IMR-90 (cell line): ENCODE measurements at regions not wholly inside any gene's neighbourhood (a gene's known extent, or its start where the extent isn't known, plus 50 kb on each side); places are given as distances from the start of the nearest gene placed in this dataset.

Source experiments
- ATAC-seq: fragments of 200-7000 bp; cut with Tn5 transposase; 2 replicates; pipeline ENCODE4 v1.9.1; 2020; ENCODE audit warnings: low read depth, mild to moderate bottlenecking, moderate library complexity
- BruUV-seq: library from RNA; stranded (reverse); fragments of 400-500 nt; replicated peaks from 2 replicates; lab custom pipeline; 2021; lab: Mats Ljungman, UMichigan
- CTCF ChIA-PET: fragments of 300-600 bp; formaldehyde crosslinking; extraction: SDS; loops from one replicate; lab custom pipeline; 2021; ENCODE audit warnings: antibody characterized with exemption; lab: Yijun Ruan, JAX
- POLR2A ChIA-PET: fragments of 300-600 bp; sonication (Branson Sonifier 250); formaldehyde crosslinking; loops from one replicate; lab custom pipeline; 2022; ENCODE audit warnings: antibody characterized with exemption; ENCODE audit not compliant: unreplicated experiment; lab: Charles Lee
- DNase-seq: peaks from one replicate; pipeline ENCODE4 v3.0.0; 2013
- H2AFZ ChIP-seq: replicated peaks from 2 replicates; pipeline ENCODE3; 2013; ENCODE audit warnings: low read length, mild to moderate bottlenecking; ENCODE audit not compliant: poor library complexity
- H2AK5ac ChIP-seq: 2 replicates; pipeline ENCODE4 v1.6.1; 2013; ENCODE audit warnings: low read depth, low read length, inconsistent platforms
- H2AK9ac ChIP-seq: replicated peaks from 2 replicates; pipeline ENCODE3; 2013; ENCODE audit warnings: mild to moderate bottlenecking, low read depth, low read length, moderate library complexity; ENCODE audit not compliant: poor library complexity
- H2BK120ac ChIP-seq: 2 replicates; pipeline ENCODE4 v1.6.1; 2013; ENCODE audit warnings: low read depth, low read length, inconsistent platforms
- H2BK15ac ChIP-seq: 3 replicates; pipeline ENCODE4 v1.6.1; 2013; ENCODE audit warnings: low read depth, low read length, inconsistent platforms
- H2BK20ac ChIP-seq: 2 replicates; pipeline ENCODE4 v1.6.1; 2013; ENCODE audit warnings: low read depth, mild to moderate bottlenecking, inconsistent platforms, low read length, moderate library complexity
- H2BK5ac ChIP-seq: 2 replicates; pipeline ENCODE4 v1.6.1; 2013; ENCODE audit warnings: mild to moderate bottlenecking, low read depth, low read length, inconsistent platforms; ENCODE audit not compliant: poor library complexity, severe bottlenecking
- H3K14ac ChIP-seq: replicated peaks from 2 replicates; pipeline ENCODE4 v1.6.1; 2013; ENCODE audit warnings: low read depth, low read length, inconsistent platforms
- H3K18ac ChIP-seq: 2 replicates; pipeline ENCODE4 v1.6.1; 2013; ENCODE audit warnings: low read depth, low read length, control low read depth
- H3K23ac ChIP-seq: 2 replicates; pipeline ENCODE4 v1.6.1; 2013; ENCODE audit warnings: low read depth, low read length, inconsistent platforms
- H3K27ac ChIP-seq: 2 replicates; pipeline ENCODE4 v1.5.1; 2013; ENCODE audit warnings: mild to moderate bottlenecking, control low read depth, low read length; ENCODE audit not compliant: insufficient read depth
- H3K27me3 ChIP-seq: 2 replicates; pipeline ENCODE4 v1.6.1; 2013; ENCODE audit warnings: low read length; ENCODE audit not compliant: control insufficient read depth, insufficient read depth
- H3K36me3 ChIP-seq: 2 replicates; pipeline ENCODE4 v1.6.1; 2013; ENCODE audit warnings: low read length, mixed read lengths; ENCODE audit not compliant: control insufficient read depth, insufficient read depth
- H3K4ac ChIP-seq: 2 replicates; pipeline ENCODE4 v1.6.1; 2013; ENCODE audit warnings: low read depth, low read length, inconsistent platforms
- H3K4me1 ChIP-seq: 2 replicates; pipeline ENCODE4 v1.6.1; 2013; ENCODE audit warnings: low read length, mixed read lengths; ENCODE audit not compliant: control insufficient read depth, insufficient read depth
- H3K4me2 ChIP-seq: 2 replicates; pipeline ENCODE4 v1.6.1; 2013; ENCODE audit warnings: low read depth, mild to moderate bottlenecking, control low read depth, low read length, moderate library complexity
- H3K4me3 ChIP-seq: 2 replicates; pipeline ENCODE4 v1.5.1; 2013; ENCODE audit warnings: low read depth, mild to moderate bottlenecking, control low read depth, low read length, moderate library complexity; ENCODE audit not compliant: insufficient read depth
- H3K56ac ChIP-seq: 2 replicates; pipeline ENCODE4 v1.6.1; 2013; ENCODE audit warnings: low read length, inconsistent platforms; ENCODE audit not compliant: insufficient read depth; ENCODE audit errors: extremely low read depth
- H3K79me1 ChIP-seq, 2 experiments: 2 replicates each; pipeline ENCODE4 v1.6.1; 2013; ENCODE audit warnings: low read length in 2 of 2, inconsistent platforms in 1 of 2, low read depth in 1 of 2
- H3K9ac ChIP-seq: 2 replicates; pipeline ENCODE4 v1.6.1; 2013; ENCODE audit warnings: low read depth, low read length, control low read depth
- H3K9me1 ChIP-seq: 2 replicates; pipeline ENCODE4 v1.6.1; 2013; ENCODE audit warnings: low read length, inconsistent platforms; ENCODE audit not compliant: insufficient read depth
- H3K9me3 ChIP-seq: 2 replicates; pipeline ENCODE4 v1.6.1; 2013; ENCODE audit warnings: low read length; ENCODE audit not compliant: control insufficient read depth, insufficient read depth
- H4K20me1 ChIP-seq: 2 replicates; pipeline ENCODE4 v1.6.1; 2013; ENCODE audit warnings: low read length, inconsistent platforms; ENCODE audit not compliant: insufficient read depth
- H4K5ac ChIP-seq: 2 replicates; pipeline ENCODE4 v1.6.1; 2013; ENCODE audit warnings: mild to moderate bottlenecking, low read depth, low read length, control low read depth
- H4K8ac ChIP-seq, 2 experiments: 2 replicates each; pipeline ENCODE4 v1.6.1; 2013; ENCODE audit warnings: low read depth in 2 of 2, low read length in 2 of 2, control low read depth in 1 of 2, inconsistent platforms in 1 of 2
- H4K91ac ChIP-seq: 2 replicates; pipeline ENCODE4 v1.6.1; 2013; ENCODE audit warnings: low read depth, low read length, inconsistent platforms; ENCODE audit not compliant: insufficient read depth
- CHD1 ChIP-seq: IDR thresholded peaks from 2 replicates; pipeline ENCODE4 v1.6.1; 2012; ENCODE audit warnings: low read depth, low read length, improper control_type of control experiment
- MAFK ChIP-seq: IDR thresholded peaks from 2 replicates; pipeline ENCODE4 v1.6.1; 2012; ENCODE audit warnings: low read depth, low read length, improper control_type of control experiment
- RAD21 ChIP-seq: IDR thresholded peaks from 2 replicates; pipeline ENCODE4 v1.6.1; 2012; ENCODE audit warnings: low read length, improper control_type of control experiment
- RCOR1 ChIP-seq: IDR thresholded peaks from 2 replicates; pipeline ENCODE4 v1.6.1; 2012; ENCODE audit warnings: mild to moderate bottlenecking, low read length, improper control_type of control experiment; ENCODE audit not compliant: insufficient replicate concordance
- SMC3 ChIP-seq: fragments of 150-350 bp; IDR thresholded peaks from 2 replicates; pipeline ENCODE4 v1.6.1; 2016; ENCODE audit warnings: low read depth, mild to moderate bottlenecking, antibody characterized with exemption, low read length, moderate library complexity
- WGBS, 2 experiments: methylation state at CpG; one replicate each; pipeline versions ENCODE4 v1.1.5 to v1.1.7; 2013; ENCODE audit warnings: missing lambda C conversion rate in 2 of 2; ENCODE audit not compliant: insufficient read length in 1 of 2; ENCODE audit errors: extremely low coverage in 2 of 2; 5-methylcytosine and 5-hydroxymethylcytosine counted together
- dilution Hi-C: fragments of 300-500 bp; cut with HindIII; formaldehyde crosslinking; loops from one replicate; pipeline ENCODE4 v1.14.3; 2018; ENCODE audit warnings: low sequenced_read_pairs; ENCODE audit not compliant: unreplicated experiment
- in situ Hi-C: fragments of 300-500 bp; cut with MboI; formaldehyde crosslinking; loops from 3 replicates; pipeline ENCODE4 v1.14.3; 2019; ENCODE audit warnings: low sequenced_read_pairs, inconsistent platforms, mixed read lengths
- intact Hi-C: fragments of 100-400 bp; cut with micrococcal nuclease; formaldehyde crosslinking; loops from 2 replicates; pipeline ENCODE4 v1.10.0; 2022

DNA sequence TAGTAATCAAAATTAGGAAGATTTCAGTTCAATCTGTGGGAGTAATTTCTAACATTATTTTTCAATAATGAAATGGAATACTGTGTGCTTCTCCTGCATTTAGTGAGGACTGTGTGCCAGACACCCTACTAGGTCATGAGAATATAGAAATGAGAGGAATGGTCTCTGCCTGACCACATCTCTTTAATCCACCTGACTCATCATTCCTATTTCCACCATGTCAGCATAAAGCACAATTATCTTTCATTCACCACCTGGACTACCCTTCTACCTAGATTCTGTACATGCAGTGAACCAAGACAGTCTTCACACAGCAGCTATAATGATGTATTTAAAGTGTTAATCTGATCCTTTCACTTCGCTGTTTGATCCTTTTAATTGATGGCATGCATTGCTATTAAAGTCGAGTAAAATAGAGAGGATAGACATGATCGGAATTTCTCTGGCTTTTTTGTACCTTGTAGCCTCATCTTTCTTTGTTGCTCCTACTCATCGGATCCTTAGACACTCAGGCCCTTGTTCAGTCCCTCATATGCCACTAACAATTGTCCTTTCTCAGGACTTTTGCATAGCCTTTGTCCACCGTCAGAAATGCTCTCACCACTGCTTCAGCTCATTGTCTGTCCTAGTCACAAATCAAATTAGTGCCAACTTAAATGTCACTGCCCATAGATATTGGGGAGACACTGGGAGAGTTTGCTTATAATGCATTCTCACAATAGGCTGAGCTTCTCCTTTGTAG, 1037.1 kb downstream of the REEP3 start:
- in situ Hi-C loops (no loop called here), dilution Hi-C loops (no loop called here), intact Hi-C loops (no loop called here)
- no peak overlapping the region for H3K4me3 ChIP-seq
- no peak overlapping the region for H2BK20ac ChIP-seq
- no peak overlapping the region for H3K18ac ChIP-seq
- no peak overlapping the region for H4K5ac ChIP-seq
- H3K79me1 ChIP-seq = no peaks in the 10 kb centered on the region
- POLR2A ChIA-PET = no interaction called here
- no peak overlapping the region for H2BK5ac ChIP-seq
- H2AK5ac ChIP-seq = no peak overlapping the region
- no peaks in the 10 kb centered on the region for H3K9me1 ChIP-seq
- H4K20me1 ChIP-seq = no peaks in the 10 kb centered on the region
- no peaks in the 10 kb centered on the region for H3K36me3 ChIP-seq
- H3K27ac ChIP-seq = no peak overlapping the region
- CTCF ChIA-PET = no interaction called here
- H3K9ac ChIP-seq = no peak overlapping the region
- no peak for ATAC-seq
- H2AFZ ChIP-seq = no peak overlapping the region
- H3K4me1 ChIP-seq = no peaks in the 10 kb centered on the region
- no peak overlapping the region for H3K23ac ChIP-seq
- whole genome bisulfite sequencing, 2 experiments = no CpG with 5 or more reads among the region's 5 CpGs
- no peak for TF ChIP-seq RAD21
- no peak for TF ChIP-seq CHD1
- TF ChIP-seq SMC3 = no peak
- peak; percentile 47 for TF ChIP-seq MAFK
- no peak for TF ChIP-seq RCOR1
- H4K91ac ChIP-seq = no peak overlapping the region
- H2BK120ac ChIP-seq = no peak overlapping the region
- no peak overlapping the region for H3K4me2 ChIP-seq
- H3K9me3 ChIP-seq = no peaks in the 10 kb centered on the region
- no peak overlapping the region for H4K8ac ChIP-seq
- no peak for DNase-seq
- no peak overlapping the region for H3K14ac ChIP-seq
- no peak overlapping the region for H2BK15ac ChIP-seq
- H3K27me3 ChIP-seq = no peaks in the 10 kb centered on the region
- no peak overlapping the region for H2AK9ac ChIP-seq
- no peak overlapping the region for H3K4ac ChIP-seq
- BruUV-seq = no TSS peak
- H3K56ac ChIP-seq = no peak overlapping the region
